ENCODE measurements at regions not wholly inside any gene's neighbourhood (a gene's known extent, or its start where the extent isn't known, plus 50 kb on each side); places are given as distances from the start of the nearest gene placed in this dataset.
"Not testable (repeated sequence)": the region's sequence is repeated elsewhere in the genome, so short reads cannot be mapped to it uniquely, and the experiment has no call there.

GRCh38 chr5:2813678-2814077, 62.2 kb upstream of the IRX2 start:
- peaks cover 5% of the 10 kb centered on the region for H3K4me1 Mint-ChIP-seq (ENCODE audit: low read depth, unreplicated experiment)
- no peaks in the 10 kb centered on the region for H3K27me3 Mint-ChIP-seq (ENCODE audit: unreplicated experiment)
- H3K4me3 Mint-ChIP-seq (ENCODE audit: unreplicated experiment) = no peak overlapping the region
- TF ChIP-seq, protein P1, sequence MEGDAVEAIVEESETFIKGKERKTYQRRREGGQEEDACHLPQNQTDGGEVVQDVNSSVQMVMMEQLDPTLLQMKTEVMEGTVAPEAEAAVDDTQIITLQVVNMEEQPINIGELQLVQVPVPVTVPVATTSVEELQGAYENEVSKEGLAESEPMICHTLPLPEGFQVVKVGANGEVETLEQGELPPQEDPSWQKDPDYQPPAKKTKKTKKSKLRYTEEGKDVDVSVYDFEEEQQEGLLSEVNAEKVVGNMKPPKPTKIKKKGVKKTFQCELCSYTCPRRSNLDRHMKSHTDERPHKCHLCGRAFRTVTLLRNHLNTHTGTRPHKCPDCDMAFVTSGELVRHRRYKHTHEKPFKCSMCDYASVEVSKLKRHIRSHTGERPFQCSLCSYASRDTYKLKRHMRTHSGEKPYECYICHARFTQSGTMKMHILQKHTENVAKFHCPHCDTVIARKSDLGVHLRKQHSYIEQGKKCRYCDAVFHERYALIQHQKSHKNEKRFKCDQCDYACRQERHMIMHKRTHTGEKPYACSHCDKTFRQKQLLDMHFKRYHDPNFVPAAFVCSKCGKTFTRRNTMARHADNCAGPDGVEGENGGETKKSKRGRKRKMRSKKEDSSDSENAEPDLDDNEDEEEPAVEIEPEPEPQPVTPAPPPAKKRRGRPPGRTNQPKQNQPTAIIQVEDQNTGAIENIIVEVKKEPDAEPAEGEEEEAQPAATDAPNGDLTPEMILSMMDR (IDR thresholded peaks at IDR 0.05; ENCODE audit: partially characterized antibody, unreplicated experiment) = no peak
- H3K36me3 Mint-ChIP-seq (ENCODE audit: unreplicated experiment) = peaks cover 4% of the 10 kb centered on the region
- H3K27ac Mint-ChIP-seq (ENCODE audit: unreplicated experiment) = no peak overlapping the region
- DNase-seq = no peak
- H3K9me3 Mint-ChIP-seq (ENCODE audit: unreplicated experiment) = no peaks in the 10 kb centered on the region

- no peaks in the 10 kb centered on the region for H3K36me3 Mint-ChIP-seq (ENCODE audit: unreplicated experiment)
- H3K27ac Mint-ChIP-seq (ENCODE audit: unreplicated experiment) = no peak overlapping the region
- H3K27me3 Mint-ChIP-seq (ENCODE audit: unreplicated experiment) = no peaks in the 10 kb centered on the region
- TF ChIP-seq, protein P1 (IDR thresholded peaks at IDR 0.05; ENCODE audit: partially characterized antibody, unreplicated experiment) = no peak
- H3K4me3 Mint-ChIP-seq (ENCODE audit: unreplicated experiment) = no peak overlapping the region
- DNase-seq = no peak
- no peaks in the 10 kb centered on the region for H3K9me3 Mint-ChIP-seq (ENCODE audit: unreplicated experiment)
- H3K4me1 Mint-ChIP-seq (ENCODE audit: low read depth, unreplicated experiment) = no peaks in the 10 kb centered on the region
Measured at GRCh38 chr5:2810644-2811043, 59.2 kb upstream of the IRX2 start.

GRCh38 chr5:2807244-2807643, 55.8 kb upstream of the IRX2 start:
- not testable (repeated sequence) for H3K27ac Mint-ChIP-seq (ENCODE audit: unreplicated experiment); H3K36me3 Mint-ChIP-seq (ENCODE audit: unreplicated experiment); H3K4me1 Mint-ChIP-seq (ENCODE audit: low read depth, unreplicated experiment); H3K4me3 Mint-ChIP-seq (ENCODE audit: unreplicated experiment); DNase-seq; H3K9me3 Mint-ChIP-seq (ENCODE audit: unreplicated experiment); H3K27me3 Mint-ChIP-seq (ENCODE audit: unreplicated experiment)

DNA sequence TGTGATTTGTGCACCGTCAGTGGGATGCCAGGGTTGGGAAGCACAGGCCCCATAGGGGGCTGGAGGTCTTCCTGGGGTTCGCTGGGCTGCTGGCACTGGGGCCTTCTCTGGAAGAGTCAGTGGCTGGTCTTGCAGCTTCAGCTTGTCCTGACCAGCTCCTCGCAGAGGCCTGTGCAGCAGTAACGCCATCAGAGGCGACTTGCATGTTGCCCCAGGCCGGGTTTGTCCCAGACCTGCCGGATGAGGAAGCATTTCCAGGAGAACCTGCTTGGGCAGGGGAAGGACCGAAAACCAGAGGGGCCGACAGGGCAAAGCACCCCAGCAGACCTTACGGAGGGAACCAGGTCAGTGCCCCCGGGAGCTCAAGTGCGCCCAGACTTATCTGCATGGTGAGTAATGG, 54.7 kb upstream of the IRX2 start:
- H3K27ac Mint-ChIP-seq (ENCODE audit: unreplicated experiment) = no peak overlapping the region
- H3K36me3 Mint-ChIP-seq (ENCODE audit: unreplicated experiment) = no peaks in the 10 kb centered on the region
- no peak overlapping the region for H3K4me3 Mint-ChIP-seq (ENCODE audit: unreplicated experiment)
- no peak for DNase-seq
- H3K9me3 Mint-ChIP-seq (ENCODE audit: unreplicated experiment) = peaks cover 2% of the 10 kb centered on the region
- TF ChIP-seq, protein P1 (IDR thresholded peaks at IDR 0.05; ENCODE audit: partially characterized antibody, unreplicated experiment) = no peak
- H3K4me1 Mint-ChIP-seq (ENCODE audit: low read depth, unreplicated experiment) = peaks cover 6% of the 10 kb centered on the region
- peaks cover 5% of the 10 kb centered on the region for H3K27me3 Mint-ChIP-seq (ENCODE audit: unreplicated experiment)

DNA sequence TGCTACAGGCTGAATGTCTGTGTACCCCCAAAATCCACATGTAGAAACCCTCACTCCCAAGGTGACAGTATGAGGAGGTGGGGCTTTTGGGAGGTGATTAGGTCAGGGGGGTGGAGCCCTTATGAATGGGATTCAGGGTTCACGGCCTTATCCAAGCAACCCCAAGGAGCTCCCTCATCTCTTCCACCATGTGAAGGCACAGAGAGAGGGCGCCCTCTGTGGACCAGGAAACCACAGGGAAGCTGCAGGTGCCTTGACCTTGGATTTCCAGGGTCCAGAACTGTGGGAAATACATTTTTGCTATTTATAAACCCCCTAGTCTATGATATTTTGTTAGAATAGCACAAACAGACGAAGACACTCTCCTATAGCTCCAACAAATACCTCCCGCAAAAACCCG, 53.6 kb upstream of the IRX2 start:
- TF ChIP-seq, protein P1 (IDR thresholded peaks at IDR 0.05; ENCODE audit: partially characterized antibody, unreplicated experiment) = no peak
- Mint-ChIP-seq H3K36me3 (ENCODE audit: unreplicated experiment) (no peaks in the 10 kb centered on the region), H3K27me3 (ENCODE audit: unreplicated experiment) (peaks cover 5% of the 10 kb centered on the region), H3K9me3 (ENCODE audit: unreplicated experiment) (peaks cover 2% of the 10 kb centered on the region), H3K4me1 (ENCODE audit: low read depth, unreplicated experiment) (peaks cover 11% of the 10 kb centered on the region), H3K4me3 (ENCODE audit: unreplicated experiment) (no peak overlapping the region), H3K27ac (ENCODE audit: unreplicated experiment) (no peak overlapping the region)
- no peak for DNase-seq

DNA sequence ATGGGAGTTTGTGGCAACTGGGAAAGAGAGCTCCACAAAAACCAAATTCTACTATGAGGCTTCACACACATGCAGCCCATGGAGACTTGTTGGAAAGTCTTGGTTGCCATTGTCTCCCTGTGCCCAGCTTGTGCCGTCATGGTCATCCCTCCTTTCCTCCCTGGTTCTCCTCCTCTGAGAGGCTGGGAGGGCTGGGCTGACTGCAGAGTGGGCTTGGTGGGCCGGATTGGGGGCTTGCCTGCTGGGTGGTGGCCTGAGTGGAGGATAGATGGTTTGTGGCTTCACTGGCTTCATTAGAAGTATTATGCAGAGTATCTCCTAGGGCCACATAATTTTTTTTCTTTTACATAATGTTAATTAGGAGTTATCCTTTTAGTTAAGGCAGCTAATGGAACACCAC, 52.3 kb upstream of the IRX2 start:
- no peaks in the 10 kb centered on the region for H3K36me3 Mint-ChIP-seq (ENCODE audit: unreplicated experiment)
- H3K4me1 Mint-ChIP-seq (ENCODE audit: low read depth, unreplicated experiment) = peaks cover 11% of the 10 kb centered on the region
- peaks cover 5% of the 10 kb centered on the region for H3K27me3 Mint-ChIP-seq (ENCODE audit: unreplicated experiment)
- no peak overlapping the region for H3K4me3 Mint-ChIP-seq (ENCODE audit: unreplicated experiment)
- H3K27ac Mint-ChIP-seq (ENCODE audit: unreplicated experiment) = no peak overlapping the region
- TF ChIP-seq, protein P1 (IDR thresholded peaks at IDR 0.05; ENCODE audit: partially characterized antibody, unreplicated experiment) = no peak
- H3K9me3 Mint-ChIP-seq (ENCODE audit: unreplicated experiment) = peaks cover 2% of the 10 kb centered on the region
- DNase-seq = no peak

Data from glutamatergic neuron (in vitro differentiated cells).